Activated T-cell treated with anti-CD3 and anti-CD28 coated beads for 24 hours (primary cell): ENCODE measurements at regions not wholly inside any gene's neighbourhood (a gene's known extent, or its start where the extent isn't known, plus 50 kb on each side); places are given as distances from the start of the nearest gene placed in this dataset.

Source experiments
- DNase-seq: peaks from one replicate; pipeline ENCODE4 v3.0.0-alpha.2; 2020; ENCODE audit warnings: low read depth

DNA sequence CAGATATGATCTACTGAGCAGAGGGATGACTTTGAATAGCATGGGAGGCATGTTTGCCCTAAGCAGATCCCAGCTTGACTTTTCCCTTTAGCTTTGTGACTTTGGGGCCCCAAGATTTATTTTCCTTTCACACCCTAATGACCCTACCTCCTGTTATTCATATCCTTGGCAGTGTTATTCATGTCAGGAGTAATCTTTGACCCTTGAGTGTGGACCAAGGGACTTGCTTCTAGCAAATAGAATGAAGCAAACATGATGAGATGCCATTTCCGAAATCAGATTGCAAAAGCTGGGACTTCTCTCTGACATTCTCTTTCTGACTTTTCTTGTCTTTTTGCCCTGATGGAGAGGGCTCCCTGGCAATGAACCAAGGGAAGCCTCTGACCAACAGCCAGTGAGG lies 415.4 kb upstream of the PROK2 start:
- DNase-seq = no peak

DNA sequence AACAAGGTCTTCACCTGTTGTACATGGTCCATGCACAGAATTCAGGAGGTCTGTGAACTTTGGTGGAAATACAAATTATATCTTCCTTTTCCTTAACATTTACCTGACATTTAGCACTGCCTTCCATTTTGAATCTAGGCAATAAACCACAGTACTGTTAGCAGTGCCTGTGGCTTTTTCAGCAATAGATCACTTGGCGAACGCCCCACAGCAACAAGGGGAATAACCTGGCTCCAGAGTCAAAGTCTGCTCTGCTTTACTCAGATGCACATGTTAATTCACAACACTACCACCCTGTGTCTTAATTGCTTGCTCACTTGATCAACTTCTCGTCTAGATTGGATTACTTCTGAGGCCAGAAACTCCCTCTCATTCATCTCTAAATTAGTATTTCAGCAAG lies 414.6 kb upstream of the PROK2 start:
- DNase-seq = no peak

DNA sequence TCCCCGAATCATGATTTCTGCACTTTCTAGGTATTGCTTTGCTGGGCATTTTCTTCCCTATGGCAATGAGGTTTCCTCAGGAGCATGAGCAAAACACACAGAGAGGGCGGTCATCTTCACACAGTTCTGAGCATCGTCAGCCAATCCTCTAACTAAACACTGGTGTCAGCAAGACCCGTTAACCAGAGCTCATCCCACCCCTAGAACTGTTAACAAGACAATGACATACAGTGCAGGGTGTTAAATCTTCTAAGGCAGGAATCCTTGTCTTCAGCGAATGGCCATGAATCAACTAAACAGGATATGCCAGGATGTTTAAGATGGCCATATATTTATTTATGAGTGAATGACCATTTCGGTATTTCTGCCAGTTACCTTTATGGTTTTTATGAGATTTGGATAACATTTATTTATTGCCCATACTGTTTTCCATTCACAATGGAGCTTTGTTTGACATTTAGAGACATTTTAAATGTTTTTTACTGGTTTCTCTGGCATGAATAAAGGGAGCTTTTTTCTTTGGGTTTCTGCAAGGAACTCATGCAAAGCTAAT lies 411.5 kb upstream of the PROK2 start:
- DNase-seq = no peak

DNA sequence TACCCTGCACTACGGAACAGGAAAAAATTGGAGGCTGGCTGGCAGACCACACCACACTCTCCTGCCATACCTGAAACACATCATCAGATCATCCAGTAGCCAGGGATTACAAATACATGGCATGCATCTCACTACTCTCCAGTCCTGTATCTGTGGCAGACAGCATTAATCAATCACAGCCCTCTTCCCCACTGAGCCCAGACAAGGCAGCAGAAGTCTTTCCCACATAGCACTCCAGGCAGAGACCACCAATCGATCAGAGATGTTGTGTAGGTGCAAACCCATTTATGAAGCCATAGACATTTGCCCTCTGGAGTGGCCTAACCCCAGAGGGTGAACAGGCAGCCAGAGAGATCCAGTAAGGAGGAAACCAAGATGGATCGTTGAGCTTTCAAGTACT lies 410.9 kb upstream of the PROK2 start:
- DNase-seq = no peak

DNA sequence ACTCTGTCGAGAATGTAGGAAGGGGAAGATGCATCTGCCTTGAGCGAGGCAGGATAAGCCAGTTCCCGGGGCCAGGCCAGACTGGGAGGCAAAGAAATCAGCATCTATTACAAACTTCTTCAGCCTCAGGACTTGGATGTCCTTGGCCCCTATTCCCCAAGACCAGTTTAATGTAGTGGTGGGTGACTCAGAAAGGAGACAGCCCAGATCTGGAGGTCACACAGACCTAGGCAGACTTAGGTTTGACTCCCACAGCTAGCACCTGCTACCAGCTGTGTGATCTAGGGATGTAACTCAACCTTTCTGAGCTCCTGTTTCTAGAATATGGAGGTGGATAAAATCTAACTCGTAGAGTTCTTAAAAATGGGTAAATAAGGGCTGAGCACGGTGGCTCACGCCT lies 409.5 kb upstream of the PROK2 start:
- DNase-seq = no peak

DNA sequence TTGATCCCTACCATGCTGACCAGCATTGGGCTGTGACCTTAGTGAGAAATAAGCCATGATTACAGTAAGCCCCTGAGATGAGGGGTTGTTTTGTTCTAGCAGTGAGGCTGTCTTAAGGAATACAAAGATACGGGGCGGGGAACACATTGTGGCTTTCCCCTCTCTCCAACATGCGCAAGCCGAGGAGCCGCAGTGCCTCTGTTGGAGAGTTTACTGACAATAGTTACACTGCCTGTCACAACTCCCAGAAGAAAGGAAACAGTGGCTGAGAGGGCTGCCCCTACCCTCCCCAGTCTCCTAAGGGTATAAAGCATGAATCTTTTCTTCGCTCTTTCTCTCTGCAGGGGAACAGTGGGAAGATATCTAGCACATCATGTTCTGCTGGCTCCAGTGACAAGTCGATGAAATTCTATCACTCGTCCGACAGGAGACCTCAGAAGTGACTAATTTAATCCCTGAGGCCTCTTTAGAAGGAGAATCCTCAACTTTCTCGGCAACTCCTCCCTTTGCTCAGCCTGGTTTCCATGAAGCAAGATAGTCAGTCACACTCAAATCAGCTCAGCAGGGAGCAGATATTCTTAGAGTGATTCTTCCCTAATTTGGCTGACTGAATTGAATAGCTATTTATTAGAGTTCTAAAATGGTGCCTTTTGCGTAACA lies 409.0 kb upstream of the PROK2 start:
- DNase-seq = no peak

DNA sequence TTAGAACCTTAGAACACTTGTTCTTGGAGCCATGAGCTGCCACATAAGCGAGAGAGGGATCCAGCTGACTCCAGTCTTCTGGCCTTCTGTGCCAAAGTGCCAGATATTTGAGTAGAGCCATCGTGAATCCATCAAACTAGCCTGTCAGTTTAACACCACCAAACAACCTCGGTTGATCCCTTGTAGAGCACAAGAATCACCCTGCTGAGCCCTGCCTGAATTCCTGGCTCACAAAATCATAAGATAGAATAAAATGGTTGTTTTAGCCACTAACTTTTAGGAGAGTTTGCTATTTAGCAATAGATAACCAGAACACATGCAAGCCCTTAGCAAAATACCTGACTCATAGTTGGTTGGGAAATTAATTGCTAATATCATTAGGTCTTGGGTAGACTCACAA lies 407.6 kb upstream of the PROK2 start:
- DNase-seq = no peak

DNA sequence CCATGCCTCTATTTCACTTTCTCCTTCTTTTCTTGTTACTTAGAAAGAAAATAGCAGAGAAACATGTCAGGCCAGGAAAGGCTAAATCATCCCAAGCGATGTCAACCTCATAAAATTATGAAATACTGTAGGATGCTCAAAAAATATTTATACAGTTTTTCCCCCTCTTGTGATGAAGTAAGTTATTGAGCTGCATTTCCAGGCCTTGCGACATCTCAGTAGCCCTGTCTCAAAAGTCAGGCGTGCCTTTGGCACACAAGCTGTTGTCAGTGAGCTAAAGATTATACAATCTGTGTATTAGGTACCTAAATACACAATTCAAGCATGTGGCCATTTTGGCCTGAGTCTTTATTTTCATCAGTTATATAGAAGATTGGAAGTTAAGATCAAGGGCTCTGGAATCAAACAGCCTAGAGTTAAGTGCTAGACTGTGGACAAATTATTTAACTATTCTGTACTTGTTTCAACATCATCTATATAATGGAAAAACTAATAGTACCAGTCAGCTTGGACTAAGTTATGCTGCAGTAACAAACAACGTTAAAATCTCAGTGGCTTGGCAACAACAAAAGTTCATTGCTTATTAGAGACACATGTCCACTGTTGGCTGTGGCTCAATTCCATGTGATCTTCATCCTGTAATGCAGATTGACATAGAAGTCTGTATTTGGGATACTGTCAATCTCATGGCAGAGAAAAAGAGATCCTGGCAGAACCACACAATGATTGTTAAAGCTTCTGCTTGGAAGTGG lies 406.4 kb upstream of the PROK2 start:
- DNase-seq = no peak

DNA sequence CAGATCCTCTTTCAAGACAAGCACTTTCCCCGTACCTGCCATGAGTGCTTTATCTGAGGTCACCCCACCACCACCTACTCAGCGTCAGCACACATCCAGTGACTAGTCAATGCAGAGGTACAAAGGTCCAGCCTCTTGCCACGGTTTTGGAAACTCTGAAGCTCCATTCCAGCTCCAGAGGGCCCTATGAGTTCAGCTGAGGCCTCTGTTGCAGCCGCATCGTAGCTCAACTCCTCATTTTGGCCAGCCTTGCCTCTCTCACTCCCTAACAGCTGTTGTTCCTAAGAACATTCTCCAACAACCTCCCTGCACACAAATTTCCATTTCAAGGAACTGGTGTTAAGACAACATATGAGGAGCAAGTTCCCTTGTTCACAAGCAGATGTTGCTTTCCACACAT lies 405.1 kb upstream of the PROK2 start:
- no peak for DNase-seq

DNA sequence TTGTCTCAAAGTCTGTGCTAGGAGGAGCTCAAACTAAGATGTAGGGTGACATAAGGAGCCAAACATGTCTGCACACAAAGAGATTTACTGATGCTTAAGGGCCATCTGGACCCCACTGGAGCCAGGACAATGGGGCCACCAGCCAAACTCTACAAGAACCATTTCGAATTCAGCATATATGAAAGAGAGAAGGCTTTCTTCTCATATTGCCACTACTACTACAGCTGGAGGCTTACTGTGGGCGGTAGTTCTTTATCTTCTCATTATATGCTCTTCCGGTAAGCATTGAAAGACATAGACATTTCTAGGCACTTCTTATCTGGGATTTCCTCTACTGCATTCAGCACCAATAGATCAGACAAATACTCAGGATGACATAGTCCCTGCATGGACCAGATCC lies 404.4 kb upstream of the PROK2 start:
- no peak for DNase-seq

DNA sequence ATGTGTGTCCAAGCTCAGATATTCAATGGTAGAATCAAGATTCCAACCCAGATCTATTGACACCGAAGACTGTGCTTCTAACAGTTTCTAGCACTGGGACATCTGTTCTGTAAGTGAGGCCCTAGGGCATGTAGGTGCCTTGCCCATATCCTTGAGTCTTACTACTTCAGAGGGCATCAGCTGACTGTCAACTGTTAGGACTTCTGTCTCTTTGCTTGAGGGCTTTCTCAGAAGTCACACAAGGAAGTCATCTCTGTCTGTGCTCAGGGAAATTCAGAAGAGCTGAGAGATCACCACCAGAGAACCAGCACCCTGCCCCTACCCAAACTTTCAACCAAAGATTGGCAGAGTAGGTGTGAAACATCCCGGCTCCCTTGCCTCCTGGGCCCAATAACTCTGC lies 403.6 kb upstream of the PROK2 start:
- DNase-seq = no peak

DNA sequence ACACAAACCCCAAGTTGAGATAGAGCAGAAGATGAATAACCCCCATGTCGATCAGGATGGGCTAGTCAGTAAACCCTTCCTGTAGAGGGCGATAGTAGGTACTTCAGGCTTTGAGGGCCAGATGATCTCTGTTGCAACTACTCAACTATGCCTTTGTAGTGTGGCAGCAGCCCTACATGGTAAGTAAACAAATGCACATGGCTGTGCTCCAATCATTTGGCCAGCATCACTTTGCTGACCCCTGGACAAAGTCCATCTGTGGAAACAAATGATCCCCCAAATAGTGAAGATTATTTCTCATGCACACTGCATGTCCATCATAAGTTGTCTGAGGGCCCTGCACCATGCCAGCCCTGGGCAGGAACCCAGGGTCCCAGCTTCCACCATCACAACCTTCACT lies 402.2 kb upstream of the PROK2 start:
- DNase-seq = no peak

DNA sequence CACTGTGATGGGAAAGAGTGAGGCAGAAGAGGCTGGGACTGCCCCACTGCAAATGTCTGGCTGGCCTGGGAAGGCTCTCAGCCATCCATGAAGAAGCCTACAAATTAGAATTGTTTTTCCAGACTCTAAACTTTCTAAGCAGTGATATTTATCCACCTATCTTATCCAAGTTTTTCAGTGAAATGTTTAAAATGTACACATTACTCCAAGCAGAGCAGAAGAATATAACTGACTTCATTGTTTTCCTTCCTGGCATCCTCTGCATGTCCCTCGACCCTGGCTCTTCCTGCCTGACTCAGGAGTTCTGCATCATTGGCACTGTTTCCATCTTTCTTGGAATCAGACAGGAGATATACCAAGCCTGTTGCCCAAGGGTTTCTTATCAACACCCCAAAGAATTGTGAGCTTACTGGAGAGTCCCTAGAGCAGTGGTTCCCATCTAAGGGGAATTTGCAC lies 401.5 kb upstream of the PROK2 start:
- no peak for DNase-seq

DNA sequence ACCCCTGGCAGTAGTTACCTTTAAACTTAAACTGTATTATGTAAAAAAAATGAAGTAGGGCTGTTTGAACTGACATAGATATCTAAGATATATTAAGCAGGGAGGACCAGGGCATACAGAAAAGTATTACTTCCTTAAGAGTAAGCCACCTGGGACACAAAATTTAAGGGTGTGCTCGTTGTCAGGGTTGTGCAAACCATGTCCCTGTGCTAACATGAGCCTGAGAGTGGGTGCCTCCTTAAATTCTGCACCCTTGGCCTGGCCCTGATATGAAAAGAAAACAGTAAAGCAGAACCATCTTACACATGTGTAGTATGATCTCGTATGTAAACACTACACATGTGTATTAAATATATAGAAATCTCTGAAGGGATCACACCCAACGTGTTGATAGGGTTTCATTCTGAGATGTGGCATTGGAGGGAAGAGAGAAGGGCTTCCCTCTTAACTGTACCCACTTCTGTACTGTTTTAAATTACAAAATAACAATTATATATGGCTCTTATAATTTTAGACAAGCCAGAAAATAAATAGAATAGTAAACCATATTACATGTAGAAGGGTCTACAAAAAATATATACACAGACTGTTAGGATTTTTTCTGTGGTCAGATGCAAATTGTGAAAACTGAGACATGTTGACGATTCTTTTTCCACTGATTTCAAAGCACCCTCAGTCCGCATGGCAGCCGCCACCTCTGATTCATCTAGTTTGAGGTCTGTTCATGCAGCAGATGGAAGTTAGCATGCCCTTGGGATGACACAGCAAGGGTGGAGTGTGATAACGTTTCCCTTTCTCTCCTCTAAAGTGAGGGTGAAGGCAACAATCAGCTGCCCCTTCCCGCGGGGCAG lies 400.8 kb upstream of the PROK2 start:
- peak; percentile 40 for DNase-seq

DNA sequence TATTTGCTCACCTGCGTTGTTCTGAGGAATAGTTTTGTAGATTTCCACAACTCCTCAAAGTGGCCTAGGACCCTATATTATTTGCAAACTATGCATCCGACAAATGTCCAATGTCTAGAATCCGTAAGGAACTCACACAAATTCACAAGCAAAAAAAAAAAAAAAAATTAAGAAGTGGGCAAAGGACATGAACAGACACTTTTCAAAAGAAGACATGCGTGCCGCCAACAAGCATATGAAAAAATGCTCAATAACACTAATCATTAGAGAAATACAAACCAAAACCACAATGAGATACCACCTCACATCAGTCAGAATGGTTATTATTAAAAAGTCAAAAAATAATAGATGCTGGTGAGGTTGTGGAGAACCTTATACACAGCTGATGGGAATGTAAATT lies 398.5 kb upstream of the PROK2 start:
- DNase-seq = no peak

DNA sequence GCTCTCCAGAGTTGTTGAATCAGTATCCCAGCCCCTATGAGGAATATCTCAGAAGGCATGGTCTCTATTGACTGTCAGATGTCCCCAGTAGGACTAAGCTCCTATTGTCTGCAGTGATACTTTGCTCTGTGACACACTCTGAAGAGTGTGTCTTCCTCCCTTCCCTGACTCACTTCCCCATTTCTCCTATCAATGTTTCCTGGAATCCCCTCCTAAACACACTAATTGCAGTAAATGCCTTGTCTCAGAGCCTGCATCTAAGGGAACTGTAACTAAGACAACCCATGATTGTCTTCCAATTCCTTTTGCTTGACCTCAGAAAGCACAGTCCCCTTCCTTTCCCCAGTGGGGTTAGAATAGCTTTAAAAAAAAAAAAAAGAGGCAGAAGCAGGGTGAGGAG lies 397.3 kb upstream of the PROK2 start:
- no peak for DNase-seq

DNA sequence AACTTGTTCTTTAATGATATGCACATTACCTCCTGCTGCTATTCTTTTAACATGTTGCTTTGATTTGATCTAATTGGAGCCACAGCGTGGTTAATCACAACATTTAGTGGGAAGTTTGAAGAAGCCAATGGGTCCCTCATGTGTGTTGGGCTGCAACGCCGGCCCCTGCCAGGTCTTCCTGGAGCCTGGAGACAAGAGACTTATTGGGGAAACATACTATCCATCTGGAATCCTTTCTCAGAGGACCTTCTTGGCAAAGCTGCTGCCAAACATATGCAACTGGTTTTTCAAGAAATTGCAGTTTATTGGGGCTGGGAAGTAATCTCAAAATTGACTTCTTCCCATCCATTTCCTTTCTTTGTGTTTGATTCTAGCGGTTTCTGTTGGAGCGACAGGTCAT lies 396.3 kb upstream of the PROK2 start:
- DNase-seq = no peak

DNA sequence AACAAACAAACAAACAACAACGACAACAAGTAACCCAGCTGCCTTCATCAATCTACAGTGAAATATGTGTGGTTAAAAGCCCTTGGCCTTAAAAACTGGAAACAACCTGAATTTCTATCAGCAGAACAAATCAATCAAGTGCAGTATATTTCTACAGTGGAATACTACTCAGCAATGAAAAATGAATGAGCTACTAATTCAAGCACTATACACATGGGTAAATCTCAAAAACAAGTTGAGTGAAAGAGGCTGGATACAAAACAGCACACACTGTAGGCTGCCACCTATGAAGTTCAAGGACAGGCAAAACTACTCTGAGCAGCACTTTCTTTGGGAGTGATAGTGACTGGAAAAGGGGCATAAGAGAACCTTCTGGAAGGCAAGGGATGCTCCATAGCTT lies 395.5 kb upstream of the PROK2 start:
- no peak for DNase-seq

DNA sequence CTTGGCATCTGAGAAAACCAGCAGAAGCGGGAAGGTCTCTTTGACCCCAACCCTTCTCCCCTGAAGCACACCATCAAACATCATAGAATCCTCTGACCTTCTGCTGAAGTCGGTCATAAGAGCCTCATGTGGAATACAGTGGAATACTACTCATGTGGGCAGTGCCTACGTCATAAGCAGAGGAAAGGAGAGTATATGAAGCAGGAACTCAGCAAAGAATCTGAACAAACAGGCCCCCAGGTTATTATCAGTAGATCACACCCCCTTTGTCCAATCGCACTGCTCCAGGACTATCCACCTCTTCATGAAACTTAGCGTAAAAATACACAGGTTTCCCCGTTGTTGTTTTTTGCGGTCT lies 394.1 kb upstream of the PROK2 start:
- DNase-seq = no peak

DNA sequence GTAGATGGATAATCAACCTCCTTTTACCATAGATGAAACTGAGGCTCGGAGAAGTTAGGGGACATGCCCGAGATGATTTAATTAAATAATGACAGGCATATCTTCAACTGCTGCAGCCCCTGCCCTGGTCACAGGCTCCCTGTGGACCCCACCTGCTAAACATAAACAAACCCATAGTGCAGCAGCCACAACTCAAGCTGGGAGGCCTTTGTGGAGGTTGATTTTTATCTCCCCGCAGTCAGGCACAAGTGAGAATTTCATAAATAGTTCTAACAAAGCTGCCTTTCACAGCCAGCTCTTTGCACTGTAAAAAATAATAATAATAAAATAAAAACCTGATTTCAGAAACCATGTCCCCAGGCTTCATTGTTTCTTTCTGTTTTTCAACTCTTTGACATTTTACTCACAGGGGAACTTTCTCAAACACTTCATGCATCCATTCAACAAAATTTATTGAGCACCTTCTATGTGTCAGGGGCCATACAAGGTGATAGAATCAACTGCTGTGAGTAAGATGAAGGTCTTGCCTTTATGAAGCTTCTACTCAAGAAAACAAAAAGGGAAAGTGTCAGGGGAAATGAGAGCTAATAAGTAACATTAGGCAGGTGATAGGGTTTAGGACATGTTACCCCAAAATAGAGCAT lies 393.6 kb upstream of the PROK2 start:
- DNase-seq = no peak

DNA sequence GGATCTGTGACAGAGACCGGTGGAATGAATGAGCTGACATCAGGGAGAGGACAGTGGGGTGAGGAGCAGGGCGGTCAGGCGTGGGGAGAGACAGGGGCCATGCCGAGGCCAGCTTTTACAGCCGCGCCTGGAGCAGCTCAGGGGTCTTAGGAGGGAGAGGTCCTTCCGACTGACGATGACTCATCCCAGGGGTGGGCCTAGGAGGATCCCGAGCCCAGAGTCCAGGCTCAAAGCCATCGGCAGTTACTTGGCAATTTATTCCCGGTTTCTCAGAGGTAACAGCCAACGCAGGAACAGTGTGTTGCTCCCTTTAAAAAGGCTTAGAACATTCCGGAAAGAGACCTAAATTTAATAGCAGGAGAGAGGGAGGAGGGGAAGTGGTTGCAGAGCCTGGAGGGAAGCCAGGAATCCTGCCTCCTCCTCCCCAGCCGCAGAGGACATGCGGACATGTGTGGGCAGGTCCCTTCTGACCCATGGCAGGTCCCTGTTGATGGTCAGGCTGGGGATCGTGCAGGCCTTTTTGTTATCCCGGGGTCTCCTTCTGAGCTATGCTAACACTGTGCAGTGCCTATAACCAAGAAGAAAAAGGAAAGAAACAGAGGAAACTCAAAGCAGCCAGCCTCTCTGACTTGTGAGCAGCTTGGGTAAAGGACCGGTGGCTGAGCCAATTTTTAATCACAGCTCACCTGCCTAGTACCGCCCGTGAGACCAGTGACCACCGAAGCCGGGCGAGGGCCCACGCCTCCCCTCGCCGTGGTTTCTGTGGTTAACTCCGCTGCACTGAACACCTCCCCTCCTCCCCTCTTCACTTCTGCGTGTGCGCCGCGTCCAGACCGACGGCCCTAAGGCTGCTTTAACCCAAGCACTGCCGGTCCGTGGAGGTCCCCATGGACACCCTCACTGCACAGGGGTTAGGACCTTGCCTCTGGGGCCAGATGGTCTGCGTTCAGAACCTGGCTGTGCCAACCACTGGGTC lies 392.4 kb upstream of the PROK2 start:
- DNase-seq = no peak
